GM20000 (cell line): ENCODE measurements at regions not wholly inside any gene's neighbourhood (a gene's known extent, or its start where the extent isn't known, plus 50 kb on each side); places are given as distances from the start of the nearest gene placed in this dataset.

ENCODE experiments used
- DNase-seq: peaks from one replicate; pipeline ENCODE4 v3.0.0; 2012; ENCODE audit warnings: low spot score
- CTCF ChIP-seq: IDR thresholded peaks from 2 replicates; pipeline ENCODE4 v1.5.1; 2012; ENCODE audit warnings: mild to moderate bottlenecking, control low read depth; ENCODE audit errors: extremely low read depth, missing control alignments

DNA sequence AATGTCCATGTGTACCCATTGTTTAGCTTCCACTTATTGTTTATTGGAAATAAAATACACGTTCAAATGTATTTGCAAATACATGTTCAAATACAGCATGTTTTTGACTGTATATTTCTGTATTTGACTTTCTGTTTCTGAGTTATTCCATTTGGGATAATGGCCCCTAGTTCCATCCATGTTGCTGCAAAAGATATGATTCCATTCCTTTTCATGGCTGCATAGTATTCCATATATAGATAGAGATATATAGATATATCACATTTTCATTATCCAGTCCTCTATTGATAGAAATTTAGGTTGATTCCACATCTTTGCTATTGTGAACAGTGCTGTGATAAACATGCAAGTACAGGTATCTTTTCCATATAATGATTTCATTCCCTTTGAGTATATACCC, 241.4 kb upstream of the SOX2 start:
- no peak for TF ChIP-seq CTCF
- no peak for DNase-seq

- no peak for DNase-seq
- no peak for TF ChIP-seq CTCF
These were observed 247.6 kb upstream of the SOX2 start for GRCh38 chr3:181464033-181464694.

- TF ChIP-seq CTCF, result no peak
- DNase-seq, result no peak
These were observed 250.3 kb upstream of the SOX2 start for GRCh38 chr3:181461381-181461780.

- no peak for TF ChIP-seq CTCF
- DNase-seq, result no peak
These were observed 252.2 kb upstream of the SOX2 start for GRCh38 chr3:181459516-181459915.

DNA sequence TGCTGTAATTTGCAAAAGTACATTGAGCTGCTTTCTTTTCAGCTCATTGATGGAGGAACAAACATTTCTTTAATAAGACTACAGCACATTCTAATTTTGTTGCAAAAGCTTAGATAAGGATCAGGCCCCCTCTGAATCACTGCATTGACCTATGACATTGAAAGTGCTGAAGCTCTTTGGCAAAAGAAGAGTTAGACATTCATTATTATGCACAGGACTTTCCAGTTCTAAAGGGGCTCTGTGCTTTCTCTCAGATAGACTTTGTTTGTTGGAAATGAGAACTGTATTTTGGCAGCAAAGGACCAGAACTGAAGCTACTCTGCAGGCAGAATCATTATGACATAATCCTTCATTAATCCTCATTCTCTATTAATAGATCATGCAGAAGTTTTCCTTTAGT, 252.9 kb upstream of the SOX2 start:
- no peak for TF ChIP-seq CTCF
- no peak for DNase-seq

DNA sequence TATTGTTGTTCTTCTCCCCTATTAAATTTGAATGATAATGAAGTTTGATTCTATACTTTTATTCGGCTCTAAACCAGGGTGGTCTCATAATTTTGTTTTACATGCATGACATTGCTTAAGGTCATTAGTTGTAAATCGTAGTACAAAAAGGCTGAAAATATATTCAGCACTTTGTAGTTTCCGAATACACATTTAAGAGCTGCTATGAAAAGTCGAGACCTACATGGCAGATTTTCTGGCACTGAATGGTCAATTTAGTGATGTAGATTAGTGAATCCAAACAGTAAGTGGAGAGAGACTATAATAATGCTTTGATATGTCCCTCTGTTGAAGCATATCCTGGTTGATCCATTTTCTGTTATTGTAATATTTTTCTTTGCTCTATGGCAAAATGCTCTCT, 254.0 kb upstream of the SOX2 start:
- no peak for DNase-seq
- no peak for TF ChIP-seq CTCF

DNA sequence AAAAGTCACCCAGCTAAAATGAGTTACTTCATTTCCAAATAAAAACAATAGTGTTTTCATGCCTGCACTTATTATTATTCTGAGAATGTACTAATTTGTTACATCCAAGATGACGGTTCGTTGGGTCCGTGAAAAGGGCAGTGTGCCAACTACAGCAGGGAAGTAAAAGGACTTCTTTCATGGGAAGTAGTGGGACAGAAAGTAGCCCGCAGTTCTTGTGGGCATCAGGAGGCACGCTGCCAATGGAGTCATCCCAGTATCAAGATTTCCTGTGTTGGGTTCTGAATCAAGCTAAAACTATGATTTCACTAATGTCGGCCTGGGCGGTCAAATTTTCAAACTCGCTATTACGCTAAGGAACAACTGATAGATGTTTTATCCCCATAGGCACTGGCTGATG, 254.5 kb upstream of the SOX2 start:
- no peak for TF ChIP-seq CTCF
- no peak for DNase-seq
